CD4-positive, alpha-beta T cell (primary cell): ENCODE measurements at regions not wholly inside any gene's neighbourhood (a gene's known extent, or its start where the extent isn't known, plus 50 kb on each side); places are given as distances from the start of the nearest gene placed in this dataset.

Experiments used
- ATAC-seq: fragments of 200-7000 bp; cut with Tn5 transposase; one replicate; pipeline ENCODE4 v1.10.0; 2022; ENCODE audit warnings: mild to moderate bottlenecking; ENCODE audit not compliant: poor library complexity
- CTCF ChIA-PET: fragments of 350-600 bp; sonication (Branson Sonifier 250); formaldehyde crosslinking; loops from one replicate; lab custom pipeline; 2021; ENCODE audit warnings: antibody characterized with exemption, inconsistent platforms; lab: Charles Lee
- POLR2A ChIA-PET: fragments of 350-600 bp; sonication (Branson Sonifier 250); formaldehyde crosslinking; loops from one replicate; lab custom pipeline; 2021; ENCODE audit warnings: antibody characterized with exemption, inconsistent platforms; lab: Charles Lee
- DNase-seq, 14 experiments: peaks; one replicate each; pipeline ENCODE4 v3.0.0-alpha.2; 2013 to 2020; ENCODE audit warnings: mixed read lengths in 2 of 14
- H3K27ac ChIP-seq, 2 donors: one replicate each; pipeline versions ENCODE4 v1.5.1 to v1.7.0; 2013; ENCODE audit warnings: low read length in 2 of 2, low read depth in 1 of 2, mild to moderate bottlenecking in 1 of 2
- H3K27me3 ChIP-seq, 2 experiments: 1 replicate in 1 of 2; 2 replicates in 1 of 2; pipeline versions ENCODE4 v1.6.1 to v1.7.0; 2013; ENCODE audit warnings: low read length in 2 of 2, control low read depth in 1 of 2, mild to moderate bottlenecking in 1 of 2, moderate library complexity in 1 of 2; ENCODE audit not compliant: insufficient read depth in 2 of 2, control insufficient read depth in 1 of 2
- H3K36me3 ChIP-seq: one replicate; pipeline ENCODE4 v1.6.1; 2013; ENCODE audit warnings: low read length, control low read depth; ENCODE audit not compliant: insufficient read depth
- H3K4me1 ChIP-seq: one replicate; pipeline ENCODE4 v1.6.1; 2013; ENCODE audit warnings: low read length, control low read depth; ENCODE audit not compliant: insufficient read depth
- H3K4me3 ChIP-seq: one replicate; pipeline ENCODE4 v1.5.1; 2013; ENCODE audit warnings: mild to moderate bottlenecking, low read length, moderate library complexity
- H3K9me3 ChIP-seq, 2 experiments: 1 replicate in 1 of 2; 2 replicates in 1 of 2; pipeline versions ENCODE4 v1.6.1 to v1.7.0; 2013; ENCODE audit warnings: low read length in 2 of 2, mild to moderate bottlenecking in 2 of 2, control low read depth in 1 of 2, moderate library complexity in 1 of 2; ENCODE audit not compliant: control insufficient read depth in 1 of 2, insufficient read depth in 1 of 2
- H3K27ac Mint-ChIP-seq: one replicate; pipeline ENCODE4 v1.8.0; 2020; ENCODE audit warnings: mixed read lengths
- H3K27me3 Mint-ChIP-seq: one replicate; pipeline ENCODE4 v1.8.0; 2021; ENCODE audit warnings: mixed read lengths
- H3K36me3 Mint-ChIP-seq: one replicate; pipeline ENCODE4 v1.8.0; 2021; ENCODE audit warnings: low read depth, mixed read lengths
- H3K4me1 Mint-ChIP-seq: one replicate; pipeline ENCODE4 v1.8.0; 2021; ENCODE audit warnings: low read depth, mixed read lengths
- H3K4me3 Mint-ChIP-seq: one replicate; pipeline ENCODE4 v1.8.0; 2020; ENCODE audit warnings: mild to moderate bottlenecking, mixed read lengths
- H3K9me3 Mint-ChIP-seq: one replicate; pipeline ENCODE4 v1.8.0; 2020; ENCODE audit warnings: mixed read lengths
- intact Hi-C, 2 experiments: fragments of 100-400 bp; cut with DNase I in 1 of 2; cut with micrococcal nuclease in 1 of 2; formaldehyde crosslinking; loops; one replicate each; pipeline versions ENCODE4 v1.15.1 to v1.9.0; 2023 to 2025; cut with DNase I, micrococcal nuclease
- TF ChIP-seq, protein P1 (sequence below): fragments of 200-600 bp; IDR thresholded peaks from one replicate; pipeline ENCODE4 v1.8.0; 2022; ENCODE audit warnings: antibody characterized with exemption, mild to moderate bottlenecking

- no peak for DNase-seq
- no peaks in the 10 kb centered on the region for H3K9me3 Mint-ChIP-seq
- intact Hi-C loops: no loop called here
- H3K9me3 ChIP-seq: no peaks in the 10 kb centered on the region
- no peaks in the 10 kb centered on the region for H3K27me3 ChIP-seq
- H3K4me3 Mint-ChIP-seq: no peak overlapping the region
- POLR2A ChIA-PET: no interaction called here
- CTCF ChIA-PET: no interaction called here
- H3K27ac Mint-ChIP-seq: no peak overlapping the region
- no peaks in the 10 kb centered on the region for H3K4me1 ChIP-seq
- H3K4me1 Mint-ChIP-seq: no peaks in the 10 kb centered on the region
- H3K27me3 Mint-ChIP-seq: peaks cover 6% of the 10 kb centered on the region
- no peak overlapping the region for H3K27ac ChIP-seq
- TF ChIP-seq, protein P1, sequence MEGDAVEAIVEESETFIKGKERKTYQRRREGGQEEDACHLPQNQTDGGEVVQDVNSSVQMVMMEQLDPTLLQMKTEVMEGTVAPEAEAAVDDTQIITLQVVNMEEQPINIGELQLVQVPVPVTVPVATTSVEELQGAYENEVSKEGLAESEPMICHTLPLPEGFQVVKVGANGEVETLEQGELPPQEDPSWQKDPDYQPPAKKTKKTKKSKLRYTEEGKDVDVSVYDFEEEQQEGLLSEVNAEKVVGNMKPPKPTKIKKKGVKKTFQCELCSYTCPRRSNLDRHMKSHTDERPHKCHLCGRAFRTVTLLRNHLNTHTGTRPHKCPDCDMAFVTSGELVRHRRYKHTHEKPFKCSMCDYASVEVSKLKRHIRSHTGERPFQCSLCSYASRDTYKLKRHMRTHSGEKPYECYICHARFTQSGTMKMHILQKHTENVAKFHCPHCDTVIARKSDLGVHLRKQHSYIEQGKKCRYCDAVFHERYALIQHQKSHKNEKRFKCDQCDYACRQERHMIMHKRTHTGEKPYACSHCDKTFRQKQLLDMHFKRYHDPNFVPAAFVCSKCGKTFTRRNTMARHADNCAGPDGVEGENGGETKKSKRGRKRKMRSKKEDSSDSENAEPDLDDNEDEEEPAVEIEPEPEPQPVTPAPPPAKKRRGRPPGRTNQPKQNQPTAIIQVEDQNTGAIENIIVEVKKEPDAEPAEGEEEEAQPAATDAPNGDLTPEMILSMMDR: no peak
- H3K36me3 Mint-ChIP-seq: no peaks in the 10 kb centered on the region
- no peaks in the 10 kb centered on the region for H3K36me3 ChIP-seq
- no peak overlapping the region for H3K4me3 ChIP-seq
- ATAC-seq: no peak
Measured at GRCh38 chr6:744666-745353, 51.9 kb upstream of the EXOC2 start.

- ATAC-seq (no peak), DNase-seq (no peak)
- H3K9me3 Mint-ChIP-seq: no peaks in the 10 kb centered on the region
- intact Hi-C loops: no loop called here
- H3K27ac Mint-ChIP-seq: no peak overlapping the region
- H3K4me1 Mint-ChIP-seq: no peaks in the 10 kb centered on the region
- Histone ChIP-seq H3K4me3 (no peak overlapping the region), H3K9me3 (no peaks in the 10 kb centered on the region), H3K36me3 (no peaks in the 10 kb centered on the region), H3K4me1 (no peaks in the 10 kb centered on the region), H3K27me3 (no peaks in the 10 kb centered on the region), H3K27ac (no peak overlapping the region)
- H3K4me3 Mint-ChIP-seq: no peak overlapping the region
- TF ChIP-seq, protein P1: no peak
- no peaks in the 10 kb centered on the region for H3K36me3 Mint-ChIP-seq
- POLR2A ChIA-PET: no interaction called here
- CTCF ChIA-PET: no interaction called here
- peaks cover 12% of the 10 kb centered on the region for H3K27me3 Mint-ChIP-seq
Measured at GRCh38 chr6:743320-744096, 50.6 kb upstream of the EXOC2 start.
